ENCODE measurements at regions not wholly inside any gene's neighbourhood (a gene's known extent, or its start where the extent isn't known, plus 50 kb on each side); places are given as distances from the start of the nearest gene placed in this dataset.

GRCh38 chrX:39764441-39764914, 333.3 kb downstream of the BCOR start:
- TF ChIP-seq TAF1 (IDR thresholded peaks at IDR 0.05; ENCODE audit: borderline replicate concordance, low read depth, low read length): no peak
- TF ChIP-seq POLR2A (IDR thresholded peaks at IDR 0.05; ENCODE audit: low read depth, low read length): no peak
- TF ChIP-seq POLR2AphosphoS5 (IDR thresholded peaks at IDR 0.05; ENCODE audit: low read depth, low read length): no peak

All from GM12892 (cell line).